ENCODE measurements at regions not wholly inside any gene's neighbourhood (a gene's known extent, or its start where the extent isn't known, plus 50 kb on each side); places are given as distances from the start of the nearest gene placed in this dataset.

DNA sequence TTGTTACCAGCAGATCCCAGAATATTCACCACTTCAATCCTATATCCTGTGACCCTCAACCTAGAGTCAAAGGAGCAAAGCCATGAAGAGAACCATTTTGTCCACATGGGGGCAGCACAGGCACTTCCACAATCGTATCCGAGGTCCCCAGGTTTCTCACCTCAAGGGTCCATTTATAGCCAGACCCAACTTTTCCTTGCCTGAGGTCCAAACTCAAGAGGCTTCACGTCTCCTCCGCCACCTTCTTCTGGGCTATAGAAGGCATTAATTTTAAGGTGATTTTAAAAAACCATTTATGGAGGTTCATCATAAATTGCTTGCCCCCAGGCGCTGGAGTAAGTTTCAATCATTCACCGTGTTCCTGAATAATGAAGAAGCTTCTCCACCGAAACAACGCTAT is 111.6 kb upstream of the NABP1 start:
- intact Hi-C loops (cut with DNase I; ENCODE audit: low total_unique reads), result loop anchor here (5.0 kb wide), 2 partner anchors 126 to 596 kb away; no protein-coding TSS in a partner anchor
- DNase-seq (ENCODE audit: low spot score in 2 of 2), result peak in 1 of 2 donors; percentile 58
- no peak overlapping the region for H3K4me3 ChIP-seq (ENCODE audit: low read depth, poor library complexity, severe bottlenecking)
- TF ChIP-seq POLR2A (IDR thresholded peaks at IDR 0.05), result no peak
- TF ChIP-seq, protein P1, sequence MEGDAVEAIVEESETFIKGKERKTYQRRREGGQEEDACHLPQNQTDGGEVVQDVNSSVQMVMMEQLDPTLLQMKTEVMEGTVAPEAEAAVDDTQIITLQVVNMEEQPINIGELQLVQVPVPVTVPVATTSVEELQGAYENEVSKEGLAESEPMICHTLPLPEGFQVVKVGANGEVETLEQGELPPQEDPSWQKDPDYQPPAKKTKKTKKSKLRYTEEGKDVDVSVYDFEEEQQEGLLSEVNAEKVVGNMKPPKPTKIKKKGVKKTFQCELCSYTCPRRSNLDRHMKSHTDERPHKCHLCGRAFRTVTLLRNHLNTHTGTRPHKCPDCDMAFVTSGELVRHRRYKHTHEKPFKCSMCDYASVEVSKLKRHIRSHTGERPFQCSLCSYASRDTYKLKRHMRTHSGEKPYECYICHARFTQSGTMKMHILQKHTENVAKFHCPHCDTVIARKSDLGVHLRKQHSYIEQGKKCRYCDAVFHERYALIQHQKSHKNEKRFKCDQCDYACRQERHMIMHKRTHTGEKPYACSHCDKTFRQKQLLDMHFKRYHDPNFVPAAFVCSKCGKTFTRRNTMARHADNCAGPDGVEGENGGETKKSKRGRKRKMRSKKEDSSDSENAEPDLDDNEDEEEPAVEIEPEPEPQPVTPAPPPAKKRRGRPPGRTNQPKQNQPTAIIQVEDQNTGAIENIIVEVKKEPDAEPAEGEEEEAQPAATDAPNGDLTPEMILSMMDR (IDR thresholded peaks at IDR 0.05), result peak in 1 of 3 donors; percentile 40
- 36 to 43% methylated on average over 8 of the region's 8 CpGs for WGBS, 2 donors

DNA sequence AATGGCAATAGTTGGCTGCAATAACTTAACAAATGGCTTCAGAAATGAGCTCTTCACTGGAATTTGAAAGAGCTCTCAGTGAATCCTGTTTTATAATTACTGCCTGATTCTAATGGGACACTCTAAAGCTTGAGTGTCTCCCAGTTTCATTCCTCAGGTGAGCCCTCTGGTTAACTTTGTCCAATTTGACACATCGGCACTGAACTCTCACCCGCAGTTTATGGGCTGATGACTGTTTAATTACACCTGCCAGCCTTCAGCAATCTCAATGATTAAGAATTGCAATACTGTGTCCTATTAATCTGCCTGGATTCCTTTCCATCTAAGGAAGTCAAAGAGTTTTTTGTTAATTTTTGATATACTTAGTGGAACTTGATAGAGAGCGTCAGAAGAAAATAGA is 110.7 kb upstream of the NABP1 start:
- no peak for TF ChIP-seq POLR2A (IDR thresholded peaks at IDR 0.05)
- TF ChIP-seq, protein P1 (IDR thresholded peaks at IDR 0.05), result no peak
- no peak for DNase-seq (ENCODE audit: low spot score in 2 of 2)
- no peak overlapping the region for H3K4me3 ChIP-seq (ENCODE audit: low read depth, poor library complexity, severe bottlenecking)
- WGBS, 2 donors, result 95% methylated on average over 3 of the region's 3 CpGs
- intact Hi-C loops (cut with DNase I; ENCODE audit: low total_unique reads), result loop anchor here (5.0 kb wide), 2 partner anchors 125 to 595 kb away; no protein-coding TSS in a partner anchor

DNA sequence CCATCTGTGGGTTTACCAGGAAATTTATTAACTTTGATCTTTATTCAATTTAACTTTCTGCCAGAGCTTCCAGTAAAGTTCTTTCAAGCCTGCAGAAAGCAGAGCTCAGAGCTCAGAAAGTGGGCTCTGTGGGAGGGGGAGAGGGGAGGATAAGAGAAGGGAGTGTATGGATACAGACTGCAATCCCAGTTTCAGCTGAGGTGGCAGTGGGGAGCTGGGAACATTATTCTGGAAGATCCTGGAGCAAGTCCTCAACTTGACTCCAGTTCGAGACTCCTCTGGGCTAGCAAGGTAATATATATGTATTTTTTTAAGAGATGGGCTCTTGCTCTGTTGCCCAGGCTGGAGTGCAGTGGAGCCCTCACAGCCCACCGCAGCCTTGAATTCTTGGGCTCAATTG is 108.9 kb upstream of the NABP1 start:
- intact Hi-C loops (cut with DNase I; ENCODE audit: low total_unique reads), result loop anchor here (5.0 kb wide), 2 partner anchors 123 to 593 kb away; no protein-coding TSS in a partner anchor
- H3K4me3 ChIP-seq (ENCODE audit: low read depth, poor library complexity, severe bottlenecking), result no peak overlapping the region
- DNase-seq (ENCODE audit: low spot score in 2 of 2), result no peak
- WGBS, 2 donors, result 90 to 91% methylated on average over 2 of the region's 2 CpGs
- TF ChIP-seq POLR2A (IDR thresholded peaks at IDR 0.05), result no peak
- TF ChIP-seq, protein P1 (IDR thresholded peaks at IDR 0.05), result no peak

DNA sequence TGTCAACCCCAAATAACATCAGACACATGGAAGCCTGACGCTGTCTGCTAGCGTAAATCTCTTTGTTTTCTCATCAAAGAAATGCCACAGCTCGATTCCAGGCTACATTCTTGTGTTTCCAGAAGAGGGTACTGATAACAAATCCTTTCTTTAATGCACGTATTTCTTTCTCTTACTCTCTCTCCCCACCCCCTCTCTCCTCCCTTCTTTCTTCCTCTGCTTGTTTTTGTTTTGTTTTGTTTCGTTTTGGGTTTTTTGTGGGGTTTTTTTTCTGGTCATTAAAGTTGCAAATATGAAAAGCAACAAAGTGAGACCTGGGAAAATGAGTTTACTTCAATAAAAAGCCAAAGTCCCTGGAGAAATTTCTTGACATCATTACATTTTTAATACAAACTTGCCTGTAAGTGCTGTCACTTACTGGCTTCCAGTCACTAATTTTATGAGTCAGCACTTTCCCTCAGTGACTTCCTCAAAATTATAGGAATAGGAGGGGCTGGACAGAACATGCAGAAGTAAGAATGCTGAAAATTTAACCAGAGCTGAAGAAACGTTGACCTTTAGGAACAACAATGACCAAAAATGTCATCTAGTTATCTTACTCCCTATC is 106.7 kb upstream of the NABP1 start:
- H3K4me3 ChIP-seq (ENCODE audit: low read depth, poor library complexity, severe bottlenecking), result no peak overlapping the region
- intact Hi-C loops (cut with DNase I; ENCODE audit: low total_unique reads), result no loop called here
- no peak for DNase-seq (ENCODE audit: low spot score in 2 of 2)
- TF ChIP-seq, protein P1 (IDR thresholded peaks at IDR 0.05), result no peak
- no peak for TF ChIP-seq POLR2A (IDR thresholded peaks at IDR 0.05)
- 13 to 19% methylated on average over 6 of the region's 6 CpGs for WGBS, 2 donors

DNA sequence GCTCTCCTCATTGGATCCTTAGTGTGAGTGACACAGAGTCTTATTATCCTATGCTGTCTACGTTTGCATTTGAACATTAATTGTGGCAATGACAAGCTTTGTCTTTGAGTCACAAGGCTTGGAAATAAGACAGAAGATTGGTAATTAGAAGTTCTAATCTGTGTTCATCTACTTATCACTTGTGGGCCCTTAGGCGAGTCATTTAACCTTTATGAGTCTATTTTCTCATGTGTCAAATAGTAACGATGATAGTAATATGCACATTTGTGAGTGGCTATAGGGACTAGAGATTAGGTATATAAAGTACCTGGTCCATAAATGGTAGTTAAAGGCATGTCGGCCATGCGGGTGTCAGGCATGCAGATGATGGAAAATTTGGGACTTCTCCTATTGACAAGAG is 105.6 kb upstream of the NABP1 start:
- intact Hi-C loops (cut with DNase I; ENCODE audit: low total_unique reads), result no loop called here
- no peak for DNase-seq (ENCODE audit: low spot score in 2 of 2)
- no peak for TF ChIP-seq POLR2A (IDR thresholded peaks at IDR 0.05)
- TF ChIP-seq, protein P1 (IDR thresholded peaks at IDR 0.05), result no peak
- H3K4me3 ChIP-seq (ENCODE audit: low read depth, poor library complexity, severe bottlenecking), result no peak overlapping the region
- WGBS, 2 donors, result 90% methylated on average over 5 of the region's 5 CpGs

DNA sequence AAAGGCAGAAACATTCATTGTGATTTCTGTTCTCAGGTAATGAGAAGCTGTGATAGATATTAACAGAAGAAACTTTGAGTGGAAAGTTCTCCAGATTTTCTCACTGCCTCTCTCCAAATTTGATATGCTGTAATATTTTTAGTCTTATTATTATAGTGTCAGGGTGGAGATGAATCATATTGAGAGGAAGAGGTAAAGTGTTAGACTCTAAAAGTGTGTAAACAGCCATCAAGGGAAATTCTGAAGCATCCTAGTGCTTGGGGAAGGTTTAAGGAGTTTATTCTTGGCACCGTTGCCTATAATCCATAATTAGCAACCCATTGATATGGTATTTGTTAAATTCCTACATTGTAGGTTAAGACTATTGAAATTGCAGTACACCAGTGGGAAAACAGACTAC is 104.7 kb upstream of the NABP1 start:
- 80 to 89% methylated on average over 1 of the region's 1 CpG for WGBS, 2 donors
- no peak overlapping the region for H3K4me3 ChIP-seq (ENCODE audit: low read depth, poor library complexity, severe bottlenecking)
- DNase-seq (ENCODE audit: low spot score in 2 of 2), result no peak
- TF ChIP-seq, protein P1 (IDR thresholded peaks at IDR 0.05), result no peak
- TF ChIP-seq POLR2A (IDR thresholded peaks at IDR 0.05), result no peak
- intact Hi-C loops (cut with DNase I; ENCODE audit: low total_unique reads), result no loop called here

All from lower leg skin (tissue), 4 donors.